ENCODE measurements at regions not wholly inside any gene's neighbourhood (a gene's known extent, or its start where the extent isn't known, plus 50 kb on each side); places are given as distances from the start of the nearest gene placed in this dataset.

GRCh38 chr15:31871887-31872281 lies 158.4 kb upstream of the CHRNA7 start:
- no peaks in the 10 kb centered on the region for H3K36me3 Mint-ChIP-seq (ENCODE audit: low read depth)
- H3K27me3 Mint-ChIP-seq (ENCODE audit: low read depth) = peaks cover 13% of the 10 kb centered on the region
- no peak for TF ChIP-seq CTCF (IDR thresholded peaks at IDR 0.05)
- H3K9me3 Mint-ChIP-seq (ENCODE audit: low read depth) = no peaks in the 10 kb centered on the region
- H3K4me3 Mint-ChIP-seq (ENCODE audit: unreplicated experiment) = no peak overlapping the region
- peaks cover 11% of the 10 kb centered on the region for H3K4me1 Mint-ChIP-seq (ENCODE audit: low read depth)
- H3K27ac Mint-ChIP-seq (ENCODE audit: unreplicated experiment) = no peak overlapping the region
- no peak for DNase-seq (ENCODE audit: low spot score)

GRCh38 chr15:31887246-31887645 lies 143.1 kb upstream of the CHRNA7 start:
- no peak overlapping the region for H3K27ac Mint-ChIP-seq (ENCODE audit: unreplicated experiment)
- peaks cover 14% of the 10 kb centered on the region for H3K9me3 Mint-ChIP-seq (ENCODE audit: low read depth)
- H3K36me3 Mint-ChIP-seq (ENCODE audit: low read depth) = no peaks in the 10 kb centered on the region
- TF ChIP-seq CTCF (IDR thresholded peaks at IDR 0.05) = no peak
- peaks cover 6% of the 10 kb centered on the region for H3K27me3 Mint-ChIP-seq (ENCODE audit: low read depth)
- H3K4me1 Mint-ChIP-seq (ENCODE audit: low read depth) = no peaks in the 10 kb centered on the region
- no peak for DNase-seq (ENCODE audit: low spot score)
- H3K4me3 Mint-ChIP-seq (ENCODE audit: unreplicated experiment) = no peak overlapping the region

GRCh38 chr15:31892513-31892912 lies 137.8 kb upstream of the CHRNA7 start:
- no peak overlapping the region for H3K27ac Mint-ChIP-seq (ENCODE audit: unreplicated experiment)
- H3K4me1 Mint-ChIP-seq (ENCODE audit: low read depth) = no peaks in the 10 kb centered on the region
- TF ChIP-seq CTCF (IDR thresholded peaks at IDR 0.05) = no peak
- peaks cover 6% of the 10 kb centered on the region for H3K27me3 Mint-ChIP-seq (ENCODE audit: low read depth)
- DNase-seq (ENCODE audit: low spot score) = no peak
- no peaks in the 10 kb centered on the region for H3K36me3 Mint-ChIP-seq (ENCODE audit: low read depth)
- peaks cover 17% of the 10 kb centered on the region for H3K9me3 Mint-ChIP-seq (ENCODE audit: low read depth)
- H3K4me3 Mint-ChIP-seq (ENCODE audit: unreplicated experiment) = no peak overlapping the region

GRCh38 chr15:31893780-31894179 lies 136.5 kb upstream of the CHRNA7 start:
- Mint-ChIP-seq H3K27ac (ENCODE audit: unreplicated experiment) (no peak overlapping the region), H3K27me3 (ENCODE audit: low read depth) (peaks cover 2% of the 10 kb centered on the region), H3K4me3 (ENCODE audit: unreplicated experiment) (no peak overlapping the region), H3K4me1 (ENCODE audit: low read depth) (no peaks in the 10 kb centered on the region), H3K9me3 (ENCODE audit: low read depth) (peaks cover 26% of the 10 kb centered on the region), H3K36me3 (ENCODE audit: low read depth) (no peaks in the 10 kb centered on the region)
- no peak for TF ChIP-seq CTCF (IDR thresholded peaks at IDR 0.05)
- no peak for DNase-seq (ENCODE audit: low spot score)

- Mint-ChIP-seq H3K36me3 (ENCODE audit: low read depth) (peaks cover 1% of the 10 kb centered on the region), H3K9me3 (ENCODE audit: low read depth) (peaks cover 49% of the 10 kb centered on the region), H3K4me3 (ENCODE audit: unreplicated experiment) (no peak overlapping the region), H3K4me1 (ENCODE audit: low read depth) (no peaks in the 10 kb centered on the region), H3K27me3 (ENCODE audit: low read depth) (no peaks in the 10 kb centered on the region), H3K27ac (ENCODE audit: unreplicated experiment) (no peak overlapping the region)
- no peak for TF ChIP-seq CTCF (IDR thresholded peaks at IDR 0.05)
- no peak for DNase-seq (ENCODE audit: low spot score)
Observed at GRCh38 chr15:31897746-31898145, 132.6 kb upstream of the CHRNA7 start.
